ENCODE measurements at regions not wholly inside any gene's neighbourhood (a gene's known extent, or its start where the extent isn't known, plus 50 kb on each side); places are given as distances from the start of the nearest gene placed in this dataset.

DNA sequence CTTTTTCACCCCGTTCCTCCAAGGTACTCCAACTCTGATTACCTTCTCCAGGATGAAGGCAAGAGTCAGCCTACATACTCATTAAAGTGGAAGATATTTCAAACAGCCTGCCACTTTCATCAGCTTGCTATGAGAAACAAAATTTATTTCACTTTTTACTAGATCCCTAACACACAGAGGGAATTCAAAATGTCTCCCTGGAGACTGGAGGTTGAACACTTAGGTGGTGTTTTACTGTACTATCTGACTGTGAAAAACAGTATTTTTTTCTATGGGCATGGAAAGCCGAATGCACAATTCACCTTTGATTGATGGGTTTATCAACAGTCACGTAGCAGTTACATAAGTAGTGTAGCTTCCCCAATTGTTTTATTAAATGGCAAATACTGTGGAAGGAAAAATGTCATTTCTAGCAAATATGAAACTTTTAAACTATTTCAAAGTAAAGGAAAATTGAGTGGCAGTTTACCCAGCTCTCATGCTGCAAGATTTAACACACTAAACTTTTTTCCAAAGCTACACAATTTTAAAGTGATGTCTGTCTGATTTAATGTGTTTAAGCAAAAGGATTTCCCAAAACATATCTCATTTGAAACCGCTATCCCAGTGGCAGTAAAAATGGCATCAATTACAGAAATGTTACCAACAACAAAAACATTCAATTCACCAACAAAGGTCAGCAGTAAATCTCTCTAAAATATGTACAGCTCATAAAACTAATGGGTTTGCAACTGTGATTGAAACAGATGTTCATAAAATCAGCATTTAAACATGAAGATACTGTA lies 125.0 kb upstream of the TLE4 start:
- TF ChIP-seq, protein P1, sequence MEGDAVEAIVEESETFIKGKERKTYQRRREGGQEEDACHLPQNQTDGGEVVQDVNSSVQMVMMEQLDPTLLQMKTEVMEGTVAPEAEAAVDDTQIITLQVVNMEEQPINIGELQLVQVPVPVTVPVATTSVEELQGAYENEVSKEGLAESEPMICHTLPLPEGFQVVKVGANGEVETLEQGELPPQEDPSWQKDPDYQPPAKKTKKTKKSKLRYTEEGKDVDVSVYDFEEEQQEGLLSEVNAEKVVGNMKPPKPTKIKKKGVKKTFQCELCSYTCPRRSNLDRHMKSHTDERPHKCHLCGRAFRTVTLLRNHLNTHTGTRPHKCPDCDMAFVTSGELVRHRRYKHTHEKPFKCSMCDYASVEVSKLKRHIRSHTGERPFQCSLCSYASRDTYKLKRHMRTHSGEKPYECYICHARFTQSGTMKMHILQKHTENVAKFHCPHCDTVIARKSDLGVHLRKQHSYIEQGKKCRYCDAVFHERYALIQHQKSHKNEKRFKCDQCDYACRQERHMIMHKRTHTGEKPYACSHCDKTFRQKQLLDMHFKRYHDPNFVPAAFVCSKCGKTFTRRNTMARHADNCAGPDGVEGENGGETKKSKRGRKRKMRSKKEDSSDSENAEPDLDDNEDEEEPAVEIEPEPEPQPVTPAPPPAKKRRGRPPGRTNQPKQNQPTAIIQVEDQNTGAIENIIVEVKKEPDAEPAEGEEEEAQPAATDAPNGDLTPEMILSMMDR (conservative IDR thresholded peaks at IDR 0.05) = no peak
- TF ChIP-seq ZFX (IDR thresholded peaks at IDR 0.05) = no peak
- H3K27ac ChIP-seq = no peak overlapping the region

DNA sequence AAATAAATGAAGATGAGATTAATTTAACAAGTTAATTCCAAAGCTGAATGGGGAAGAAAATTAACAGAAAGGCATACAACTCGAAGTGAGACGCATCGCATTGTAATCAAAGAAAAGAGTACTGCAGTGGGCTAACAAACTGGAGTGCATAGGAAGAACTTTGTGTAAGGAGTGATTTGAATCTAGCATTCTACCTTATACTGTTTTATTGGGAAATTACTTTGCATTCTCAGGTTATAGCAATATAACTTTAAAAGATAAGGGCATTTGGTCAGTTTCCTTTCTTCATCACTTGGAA lies 124.5 kb upstream of the TLE4 start:
- TF ChIP-seq, protein P1 (conservative IDR thresholded peaks at IDR 0.05) = no peak
- no peak for TF ChIP-seq ZFX (IDR thresholded peaks at IDR 0.05)
- no peak overlapping the region for H3K27ac ChIP-seq

DNA sequence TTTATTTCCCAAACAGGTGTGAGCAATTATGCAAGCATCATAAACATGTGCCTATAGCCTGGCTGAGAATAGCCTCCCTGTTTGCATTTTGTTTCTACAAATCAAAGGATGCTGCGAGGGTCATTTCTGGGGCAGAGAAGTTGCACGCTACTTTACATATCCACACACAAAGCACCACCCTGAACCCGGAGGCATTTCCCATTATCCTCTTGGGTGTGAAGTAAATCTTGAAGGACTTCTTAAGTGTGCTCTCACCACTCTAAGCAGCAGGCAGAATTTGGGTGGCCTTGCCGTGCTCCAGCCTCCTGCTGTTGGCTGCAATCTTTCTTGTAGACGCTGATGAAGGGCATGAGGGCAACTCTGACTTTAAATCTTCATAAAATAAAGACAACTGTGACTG lies 124.0 kb upstream of the TLE4 start:
- no peak for TF ChIP-seq ZFX (IDR thresholded peaks at IDR 0.05)
- TF ChIP-seq, protein P1 (conservative IDR thresholded peaks at IDR 0.05) = no peak
- no peak overlapping the region for H3K27ac ChIP-seq

DNA sequence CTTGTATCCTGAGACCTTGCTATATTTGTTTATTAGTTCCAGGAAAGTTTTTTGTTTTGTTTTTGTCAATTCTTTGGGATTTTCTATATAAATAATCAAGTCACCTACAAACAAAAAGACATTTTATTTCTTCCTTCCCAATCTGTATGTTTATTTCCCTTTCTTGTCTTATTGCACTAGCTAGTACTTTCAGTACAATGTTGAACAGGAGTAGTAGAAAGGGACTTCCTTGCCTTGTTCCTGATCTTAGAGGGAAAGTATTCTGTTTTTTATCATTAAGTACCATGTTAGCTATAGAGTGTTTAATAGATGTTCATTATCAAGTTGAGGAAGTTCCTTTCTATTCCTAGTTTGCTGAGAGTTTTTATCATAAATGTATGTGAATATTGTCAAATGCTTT lies 119.5 kb upstream of the TLE4 start:
- no peak overlapping the region for H3K27ac ChIP-seq
- TF ChIP-seq, protein P1 (conservative IDR thresholded peaks at IDR 0.05) = no peak
- no peak for TF ChIP-seq ZFX (IDR thresholded peaks at IDR 0.05)

DNA sequence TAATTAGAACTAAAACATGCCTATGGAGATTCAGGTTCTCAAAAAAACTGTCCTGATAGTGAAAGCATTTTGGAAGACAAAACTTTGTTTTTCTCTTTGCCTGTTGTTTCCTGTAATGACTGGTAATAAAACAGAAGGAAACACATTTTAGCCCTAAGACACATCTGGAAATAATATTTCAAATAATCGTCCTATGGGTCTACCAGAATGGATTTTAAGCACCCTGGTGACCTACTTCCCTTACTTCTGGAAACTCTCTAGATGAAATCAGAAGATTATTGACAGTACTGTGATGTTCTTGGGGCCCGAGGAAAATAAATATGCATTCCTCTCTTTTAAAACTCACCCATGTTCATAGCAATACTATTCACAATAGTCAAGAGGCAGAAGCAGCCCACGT lies 110.1 kb upstream of the TLE4 start:
- TF ChIP-seq ZFX (IDR thresholded peaks at IDR 0.05) = no peak
- TF ChIP-seq, protein P1 (conservative IDR thresholded peaks at IDR 0.05) = no peak
- H3K27ac ChIP-seq = no peak overlapping the region

DNA sequence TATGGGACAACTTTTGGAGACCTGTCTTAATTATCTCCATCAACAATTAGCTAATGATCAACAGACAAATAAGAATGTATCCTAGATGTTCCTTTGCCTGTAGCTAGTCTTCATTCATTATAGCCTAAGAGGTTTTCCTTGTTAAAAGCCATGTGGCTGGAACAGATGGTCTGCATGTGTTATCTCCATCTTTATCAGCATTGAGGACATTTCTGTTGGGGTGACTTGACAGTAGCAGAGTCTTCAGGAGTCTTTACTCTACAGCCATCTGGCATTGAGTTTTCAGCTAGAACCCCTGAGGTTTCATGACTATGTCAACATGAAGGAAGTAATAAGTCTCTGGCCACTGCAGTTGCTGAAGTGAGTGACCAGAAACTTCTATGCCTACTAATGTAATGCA lies 106.6 kb upstream of the TLE4 start:
- no peak overlapping the region for H3K27ac ChIP-seq

DNA sequence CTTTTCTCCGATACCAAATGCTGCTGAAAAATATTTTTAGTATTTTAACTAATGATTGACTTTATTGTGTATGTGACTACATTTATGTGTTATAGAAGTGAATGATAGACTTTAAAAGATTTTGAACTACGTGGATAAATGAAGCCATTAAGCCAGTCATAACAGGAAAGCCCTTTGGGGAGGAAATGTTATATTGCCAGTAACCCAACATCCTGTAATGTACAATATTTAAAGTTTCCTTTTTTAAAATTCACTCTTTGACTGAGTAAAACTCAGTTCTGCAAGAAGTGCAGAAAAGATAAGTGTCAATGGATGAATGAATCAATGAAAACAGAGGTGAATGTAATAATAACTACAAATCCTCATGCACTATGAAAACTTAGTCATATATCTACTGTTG lies 102.6 kb upstream of the TLE4 start:
- no peak overlapping the region for H3K27ac ChIP-seq
- TF ChIP-seq ZFX (IDR thresholded peaks at IDR 0.05) = no peak
- TF ChIP-seq, protein P1 (conservative IDR thresholded peaks at IDR 0.05) = no peak

More for the DNA sequence above, 106.6 kb upstream of the TLE4 start:
- TF ChIP-seq ZFX (IDR thresholded peaks at IDR 0.05) = no peak
- TF ChIP-seq, protein P1 (conservative IDR thresholded peaks at IDR 0.05) = no peak
